Epithelial cell of esophagus (primary cell): ENCODE measurements at regions not wholly inside any gene's neighbourhood (a gene's known extent, or its start where the extent isn't known, plus 50 kb on each side); places are given as distances from the start of the nearest gene placed in this dataset.
"Not testable (repeated sequence)": the region's sequence is repeated elsewhere in the genome, so short reads cannot be mapped to it uniquely, and the experiment has no call there.

Experiments
- DNase-seq: peaks from one replicate; pipeline ENCODE4 v3.0.0; 2010; ENCODE audit warnings: low read depth
- H3K4me3 ChIP-seq: 2 replicates; pipeline ENCODE4 v1.5.1; 2011; ENCODE audit warnings: mild to moderate bottlenecking, low read length, control low read depth
- CTCF ChIP-seq: IDR thresholded peaks from 2 replicates; pipeline ENCODE4 v1.5.1; 2011; ENCODE audit warnings: low read depth, mild to moderate bottlenecking, low read length, control low read depth, inconsistent platforms; ENCODE audit not compliant: insufficient read depth; ENCODE audit errors: missing control alignments

DNA sequence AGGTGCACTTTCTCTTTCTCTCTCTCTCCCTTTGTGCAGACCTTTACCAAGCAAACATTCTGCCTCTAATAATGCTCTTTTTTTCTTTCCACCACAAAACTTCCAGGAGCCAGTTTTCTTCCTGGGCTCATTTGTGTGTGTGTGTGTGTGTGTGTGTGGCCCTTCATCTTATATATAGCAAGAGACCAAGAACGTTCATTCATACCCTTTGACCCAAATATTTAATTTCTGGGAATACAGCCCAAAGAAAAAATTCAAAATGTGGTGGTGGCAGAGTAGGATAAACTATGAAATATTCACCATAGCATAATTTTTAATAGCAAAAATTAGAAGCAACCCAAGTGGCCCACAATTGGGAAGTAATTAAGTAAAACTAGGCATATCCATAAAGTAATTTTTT is 398.9 kb downstream of the IGSF11 start:
- TF ChIP-seq CTCF: no peak
- no peak overlapping the region for H3K4me3 ChIP-seq
- no peak for DNase-seq

GRCh38 chr3:118636841-118637240 is 397.8 kb downstream of the IGSF11 start:
- peak; percentile 70 for TF ChIP-seq CTCF
- H3K4me3 ChIP-seq: no peak overlapping the region
- peak; percentile 45 for DNase-seq

GRCh38 chr3:118637846-118638245 is 396.8 kb downstream of the IGSF11 start:
- no peak for TF ChIP-seq CTCF
- peak; percentile 35 for DNase-seq
- H3K4me3 ChIP-seq: no peak overlapping the region

DNA sequence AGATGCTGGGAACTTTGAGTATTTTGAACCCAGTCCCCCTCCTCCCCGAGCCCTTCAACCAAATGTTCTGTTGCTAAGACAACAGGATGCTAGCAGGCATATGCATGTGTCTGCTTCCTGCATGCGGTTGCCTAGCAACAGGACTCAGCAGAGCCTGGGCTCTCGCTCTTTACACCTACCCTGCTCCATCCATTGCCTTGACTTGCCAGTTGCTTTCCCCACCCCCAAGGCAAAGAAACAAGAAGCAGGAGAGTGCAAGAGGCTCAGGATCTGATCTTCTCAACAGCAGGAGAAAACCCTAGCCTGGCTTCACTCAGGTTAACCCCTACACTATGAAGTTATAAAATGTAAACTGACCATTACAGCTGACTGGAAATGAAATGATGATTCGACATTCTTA is 393.0 kb downstream of the IGSF11 start:
- no peak for TF ChIP-seq CTCF
- DNase-seq: peak; percentile 19
- no peak overlapping the region for H3K4me3 ChIP-seq

DNA sequence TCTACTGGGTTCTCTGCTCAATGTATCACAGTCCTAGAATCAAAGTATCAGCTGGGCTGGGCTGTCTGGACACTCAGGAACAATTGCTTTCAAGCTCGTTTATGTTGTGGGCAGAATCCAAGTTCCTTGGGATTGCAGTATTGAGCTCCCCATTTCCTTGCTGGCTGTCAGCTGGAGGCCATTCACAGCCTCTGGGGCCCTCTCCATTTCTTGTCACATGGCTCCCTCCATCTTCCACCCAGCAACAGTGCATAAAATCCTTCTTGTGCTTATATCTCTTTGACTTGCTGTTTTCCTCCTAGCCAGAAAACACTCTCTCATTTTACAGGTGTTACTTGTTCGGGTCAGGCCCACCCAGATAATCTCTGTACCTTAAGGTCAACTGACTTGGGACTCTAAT is 363.5 kb downstream of the IGSF11 start:
- TF ChIP-seq CTCF: no peak
- H3K4me3 ChIP-seq: no peak overlapping the region

GRCh38 chr3:118675305-118675704 is 359.3 kb downstream of the IGSF11 start:
- TF ChIP-seq CTCF: no peak
- H3K4me3 ChIP-seq: no peak overlapping the region
- no peak for DNase-seq

More for the DNA sequence above, 363.5 kb downstream of the IGSF11 start:
- DNase-seq: no peak

DNA sequence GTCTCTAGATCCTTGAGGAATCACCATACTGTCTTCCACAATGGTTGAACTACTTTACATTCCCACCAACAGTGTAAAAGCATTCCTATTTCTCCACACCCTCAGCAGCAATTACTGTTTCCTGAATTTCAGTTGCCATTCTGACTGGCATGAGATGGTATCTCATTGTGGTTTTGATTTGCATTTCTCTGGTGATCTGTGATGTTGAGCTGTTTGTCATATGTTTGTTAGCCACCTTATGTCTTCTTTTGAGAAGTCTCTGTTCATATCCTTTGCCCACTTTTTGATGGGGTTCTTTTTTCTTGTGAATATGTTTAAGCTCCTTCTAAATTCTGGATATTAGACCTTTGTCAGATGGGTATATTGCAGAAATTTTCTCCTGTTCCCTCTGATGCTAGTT is 356.0 kb downstream of the IGSF11 start:
- not testable (repeated sequence) for H3K4me3 ChIP-seq, DNase-seq

- TF ChIP-seq CTCF: no peak
- no peak for DNase-seq
- H3K4me3 ChIP-seq: no peak overlapping the region
Observed at GRCh38 chr3:118682921-118683320, 351.7 kb downstream of the IGSF11 start.
